ENCODE measurements at regions not wholly inside any gene's neighbourhood (a gene's known extent, or its start where the extent isn't known, plus 50 kb on each side); places are given as distances from the start of the nearest gene placed in this dataset.

DNA sequence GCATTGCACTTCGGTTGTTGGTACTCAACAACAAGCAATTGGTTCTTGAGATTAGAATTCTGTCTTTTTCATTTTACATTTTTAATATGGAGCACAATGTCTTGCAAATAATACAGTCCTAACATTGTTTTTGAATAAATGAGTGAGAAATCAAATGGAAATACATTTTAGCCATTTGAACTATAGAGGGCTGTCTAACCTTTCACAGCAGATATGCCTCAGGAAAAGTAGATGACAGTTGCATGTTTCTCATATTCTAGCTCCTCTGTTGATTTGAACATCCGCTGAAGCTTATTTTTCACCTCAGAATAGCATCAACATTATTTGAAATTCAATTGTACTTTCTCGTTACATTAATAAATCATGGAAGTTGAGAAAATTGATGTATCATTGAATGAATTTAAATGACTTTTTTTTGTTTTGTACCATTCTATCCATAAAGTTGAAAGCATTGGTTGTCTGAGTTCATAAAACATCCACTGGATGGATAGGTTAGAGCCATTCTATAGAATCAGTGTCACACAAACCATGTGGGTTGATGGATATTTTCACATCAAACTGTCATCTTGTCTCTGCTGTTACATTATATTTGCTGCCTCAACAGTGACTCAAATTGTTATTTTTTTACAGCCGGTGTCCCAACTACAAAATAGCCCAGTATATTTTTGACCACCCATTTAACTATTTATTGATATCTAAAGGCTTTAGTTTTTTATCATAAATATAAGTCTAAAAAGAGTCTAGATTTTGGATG is 928.3 kb downstream of the NSUN3 start:
- no peak for DNase-seq
- H3K9me3 Mint-ChIP-seq (ENCODE audit: unreplicated experiment), result no peaks in the 10 kb centered on the region

DNA sequence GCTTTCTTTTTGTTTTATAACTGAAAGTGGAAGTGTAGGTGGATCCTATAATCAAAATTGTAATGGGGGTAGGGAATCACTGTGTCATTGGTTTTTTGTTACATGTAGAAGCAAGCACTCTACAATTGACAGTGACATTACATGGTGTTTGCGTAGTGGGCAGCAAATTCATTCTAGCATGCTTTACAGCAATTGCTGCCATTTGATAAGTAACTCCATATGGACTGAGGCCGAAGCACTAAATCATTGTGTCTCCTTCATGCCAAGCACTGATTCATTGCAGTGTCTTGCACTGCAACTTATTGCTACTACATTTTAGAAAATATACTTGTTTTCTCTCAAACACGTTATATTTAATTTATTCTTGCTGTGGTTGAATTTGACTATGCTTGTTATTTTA is 933.9 kb downstream of the NSUN3 start:
- Histone ChIP-seq H3K27me3 (replicated peaks; ENCODE audit: control insufficient read depth, insufficient read depth, low read length) (no peaks in the 10 kb centered on the region), H3K36me3 (ENCODE audit: control insufficient read depth, insufficient read depth, low read length) (no peaks in the 10 kb centered on the region), H3K9me3 (no peaks in the 10 kb centered on the region), H3K4me3 (ENCODE audit: low read depth, low read length) (no peak overlapping the region), H3K4me1 (no peaks in the 10 kb centered on the region)
- Mint-ChIP-seq H3K36me3 (ENCODE audit: insufficient read depth, unreplicated experiment) (no peaks in the 10 kb centered on the region), H3K27me3 (ENCODE audit: insufficient read depth, unreplicated experiment) (no peaks in the 10 kb centered on the region), H3K4me1 (ENCODE audit: low read depth, unreplicated experiment) (no peaks in the 10 kb centered on the region), H3K9me3 (ENCODE audit: unreplicated experiment) (no peaks in the 10 kb centered on the region), H3K27ac (ENCODE audit: unreplicated experiment) (no peak overlapping the region), H3K4me3 (ENCODE audit: unreplicated experiment) (no peak overlapping the region)
- ChIA-PET CTCF (no interaction called here), POLR2A (no interaction called here)
- TF ChIP-seq, protein P1, sequence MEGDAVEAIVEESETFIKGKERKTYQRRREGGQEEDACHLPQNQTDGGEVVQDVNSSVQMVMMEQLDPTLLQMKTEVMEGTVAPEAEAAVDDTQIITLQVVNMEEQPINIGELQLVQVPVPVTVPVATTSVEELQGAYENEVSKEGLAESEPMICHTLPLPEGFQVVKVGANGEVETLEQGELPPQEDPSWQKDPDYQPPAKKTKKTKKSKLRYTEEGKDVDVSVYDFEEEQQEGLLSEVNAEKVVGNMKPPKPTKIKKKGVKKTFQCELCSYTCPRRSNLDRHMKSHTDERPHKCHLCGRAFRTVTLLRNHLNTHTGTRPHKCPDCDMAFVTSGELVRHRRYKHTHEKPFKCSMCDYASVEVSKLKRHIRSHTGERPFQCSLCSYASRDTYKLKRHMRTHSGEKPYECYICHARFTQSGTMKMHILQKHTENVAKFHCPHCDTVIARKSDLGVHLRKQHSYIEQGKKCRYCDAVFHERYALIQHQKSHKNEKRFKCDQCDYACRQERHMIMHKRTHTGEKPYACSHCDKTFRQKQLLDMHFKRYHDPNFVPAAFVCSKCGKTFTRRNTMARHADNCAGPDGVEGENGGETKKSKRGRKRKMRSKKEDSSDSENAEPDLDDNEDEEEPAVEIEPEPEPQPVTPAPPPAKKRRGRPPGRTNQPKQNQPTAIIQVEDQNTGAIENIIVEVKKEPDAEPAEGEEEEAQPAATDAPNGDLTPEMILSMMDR (IDR thresholded peaks at IDR 0.05; ENCODE audit: insufficient read depth in 1 of 2, low read depth in 1 of 2, low read length in 1 of 2, severe bottlenecking in 1 of 2, unreplicated experiment in 1 of 2), result no peak
- no peak for DNase-seq
- BruUV-seq (replicated peaks), result no TSS peak
- intact Hi-C loops (cut with micrococcal nuclease; ENCODE audit: unreplicated experiment), result no loop called here

More for the DNA sequence above, 928.3 kb downstream of the NSUN3 start:
- Mint-ChIP-seq H3K4me1 (ENCODE audit: low read depth, unreplicated experiment) (no peaks in the 10 kb centered on the region), H3K27me3 (ENCODE audit: insufficient read depth, unreplicated experiment) (no peaks in the 10 kb centered on the region), H3K4me3 (ENCODE audit: unreplicated experiment) (no peak overlapping the region), H3K27ac (ENCODE audit: unreplicated experiment) (no peak overlapping the region), H3K36me3 (ENCODE audit: insufficient read depth, unreplicated experiment) (no peaks in the 10 kb centered on the region)
- ChIA-PET POLR2A (no interaction called here), CTCF (no interaction called here)
- Histone ChIP-seq H3K4me1 (no peaks in the 10 kb centered on the region; the same call in 1 of the 2 replicates), H3K4me3 (ENCODE audit: low read depth, low read length) (no peak overlapping the region), H3K36me3 (ENCODE audit: control insufficient read depth, insufficient read depth, low read length) (no peaks in the 10 kb centered on the region), H3K9me3 (no peaks in the 10 kb centered on the region), H3K27me3 (replicated peaks; ENCODE audit: control insufficient read depth, insufficient read depth, low read length) (no peaks in the 10 kb centered on the region)
- TF ChIP-seq, protein P1 (IDR thresholded peaks at IDR 0.05; ENCODE audit: insufficient read depth in 1 of 2, low read depth in 1 of 2, low read length in 1 of 2, severe bottlenecking in 1 of 2, unreplicated experiment in 1 of 2), result no peak
- intact Hi-C loops (cut with micrococcal nuclease; ENCODE audit: unreplicated experiment), result loop anchor here (2.0 kb wide), 1 partner anchor 760 kb away; no protein-coding TSS in a partner anchor
- no TSS peak for BruUV-seq (replicated peaks)

GRCh38 chr3:95002438-95003046 is 939.7 kb downstream of the NSUN3 start:
- BruUV-seq (replicated peaks), result no TSS peak
- H3K4me1 Mint-ChIP-seq (ENCODE audit: low read depth, unreplicated experiment), result no peaks in the 10 kb centered on the region
- Histone ChIP-seq H3K36me3 (ENCODE audit: control insufficient read depth, insufficient read depth, low read length) (no peaks in the 10 kb centered on the region), H3K9me3 (no peaks in the 10 kb centered on the region), H3K4me1 (no peaks in the 10 kb centered on the region), H3K27me3 (replicated peaks; ENCODE audit: control insufficient read depth, insufficient read depth, low read length) (no peaks in the 10 kb centered on the region), H3K4me3 (ENCODE audit: low read depth, low read length) (no peak overlapping the region)
- H3K27ac Mint-ChIP-seq (ENCODE audit: unreplicated experiment), result no peak overlapping the region
- no peak for DNase-seq
- H3K36me3 Mint-ChIP-seq (ENCODE audit: insufficient read depth, unreplicated experiment), result no peaks in the 10 kb centered on the region
- peaks cover 10% of the 10 kb centered on the region for H3K9me3 Mint-ChIP-seq (ENCODE audit: unreplicated experiment)
- no peaks in the 10 kb centered on the region for H3K27me3 Mint-ChIP-seq (ENCODE audit: insufficient read depth, unreplicated experiment)
- CTCF ChIA-PET, result no interaction called here
- no peak overlapping the region for H3K4me3 Mint-ChIP-seq (ENCODE audit: unreplicated experiment)
- POLR2A ChIA-PET, result no interaction called here
- TF ChIP-seq, protein P1 (IDR thresholded peaks at IDR 0.05; ENCODE audit: insufficient read depth in 1 of 2, low read depth in 1 of 2, low read length in 1 of 2, severe bottlenecking in 1 of 2, unreplicated experiment in 1 of 2), result no peak
- intact Hi-C loops (cut with micrococcal nuclease; ENCODE audit: unreplicated experiment), result no loop called here

All from Caco-2 (cell line).